Neuronal stem cell (in vitro differentiated cells): ENCODE measurements at regions not wholly inside any gene's neighbourhood (a gene's known extent, or its start where the extent isn't known, plus 50 kb on each side); places are given as distances from the start of the nearest gene placed in this dataset.
A peak's percentile ranks its signal among the peaks of the same experiment; 100 is the strongest.

Source experiments
- DNase-seq: peaks from one replicate; pipeline ENCODE4 v3.0.0-alpha.2; 2013; ENCODE audit warnings: low spot score
- H2AFZ ChIP-seq: one replicate; pipeline ENCODE4 v1.6.1; 2013; ENCODE audit warnings: mild to moderate bottlenecking, low read length, inconsistent platforms
- H2AK5ac ChIP-seq: 2 replicates; pipeline ENCODE4 v1.6.1; 2013; ENCODE audit warnings: low read depth, mild to moderate bottlenecking, inconsistent platforms, low read length, moderate library complexity, mixed read lengths
- H2BK120ac ChIP-seq: 2 replicates; pipeline ENCODE4 v1.6.1; 2013; ENCODE audit warnings: low read depth, mild to moderate bottlenecking, inconsistent platforms, low read length, moderate library complexity, mixed read lengths
- H2BK12ac ChIP-seq: one replicate; pipeline ENCODE4 v1.6.1; 2013; ENCODE audit warnings: low read length, inconsistent platforms
- H2BK15ac ChIP-seq: 2 replicates; pipeline ENCODE4 v1.6.1; 2013; ENCODE audit warnings: mild to moderate bottlenecking, low read length, inconsistent platforms, mixed read lengths
- H2BK5ac ChIP-seq: one replicate; pipeline ENCODE4 v1.6.1; 2013; ENCODE audit warnings: inconsistent platforms, mild to moderate bottlenecking, low read length, moderate library complexity
- H3K14ac ChIP-seq: one replicate; pipeline ENCODE4 v1.6.1; 2013; ENCODE audit warnings: low read length, inconsistent platforms
- H3K18ac ChIP-seq: 2 replicates; pipeline ENCODE4 v1.6.1; 2013; ENCODE audit warnings: low read length, inconsistent platforms
- H3K23ac ChIP-seq: 2 replicates; pipeline ENCODE4 v1.6.1; 2013; ENCODE audit warnings: low read depth, mild to moderate bottlenecking, mixed read lengths, low read length, inconsistent platforms; ENCODE audit not compliant: poor library complexity
- H3K27ac ChIP-seq: replicated peaks from 3 replicates; pipeline ENCODE4 v1.5.1; 2013; ENCODE audit warnings: low read length, inconsistent platforms
- H3K27me3 ChIP-seq, 3 experiments: 2 replicates each; pipeline ENCODE4 v1.6.1; 2013; ENCODE audit warnings: low read length in 3 of 3, mild to moderate bottlenecking in 2 of 3, inconsistent platforms in 1 of 3, low read depth in 1 of 3, mixed read lengths in 1 of 3, moderate library complexity in 1 of 3; ENCODE audit not compliant: control insufficient read depth in 3 of 3, insufficient read depth in 3 of 3
- H3K36me3 ChIP-seq, 2 donors: replicated peaks in 1 of 2; 2 replicates each; pipeline ENCODE4 v1.6.1; 2013; ENCODE audit warnings: low read length in 2 of 2; ENCODE audit not compliant: control insufficient read depth in 2 of 2, insufficient read depth in 2 of 2
- H3K4ac ChIP-seq: 2 replicates; pipeline ENCODE4 v1.6.1; 2013; ENCODE audit warnings: inconsistent platforms, mild to moderate bottlenecking, low read length, moderate library complexity
- H3K4me1 ChIP-seq, 2 donors: 1 replicate in 1 of 2; 2 replicates in 1 of 2; pipeline ENCODE4 v1.6.1; 2013; ENCODE audit warnings: low read length in 2 of 2, low read depth in 1 of 2; ENCODE audit not compliant: control insufficient read depth in 2 of 2, insufficient read depth in 1 of 2
- H3K4me2 ChIP-seq: one replicate; pipeline ENCODE4 v1.6.1; 2013; ENCODE audit warnings: mild to moderate bottlenecking, low read length, inconsistent platforms; ENCODE audit not compliant: insufficient read depth, poor library complexity, severe bottlenecking
- H3K4me3 ChIP-seq, 2 donors: 2 replicates each; pipeline ENCODE4 v1.5.1; 2013; ENCODE audit warnings: low read length in 2 of 2, mild to moderate bottlenecking in 2 of 2, inconsistent platforms in 1 of 2, moderate library complexity in 1 of 2
- H3K79me1 ChIP-seq: one replicate; pipeline ENCODE4 v1.6.1; 2013; ENCODE audit warnings: low read depth, mild to moderate bottlenecking, inconsistent platforms, low read length, moderate library complexity
- H3K9ac ChIP-seq: one replicate; pipeline ENCODE4 v1.6.1; 2013; ENCODE audit warnings: mild to moderate bottlenecking, low read depth, low read length, inconsistent platforms; ENCODE audit not compliant: poor library complexity
- H3K9me3 ChIP-seq, 2 donors: replicated peaks in 1 of 2; 2 replicates each; pipeline versions ENCODE3 to v1.6.1; 2013; ENCODE audit warnings: low read length in 2 of 2, mild to moderate bottlenecking in 2 of 2, inconsistent platforms in 1 of 2, low read depth in 1 of 2, mixed read lengths in 1 of 2, moderate library complexity in 1 of 2; ENCODE audit not compliant: control insufficient read depth in 2 of 2, insufficient read depth in 1 of 2
- H4K8ac ChIP-seq: one replicate; pipeline ENCODE4 v1.6.1; 2013; ENCODE audit warnings: low read depth, mild to moderate bottlenecking, inconsistent platforms, low read length, moderate library complexity
- H4K91ac ChIP-seq: one replicate; pipeline ENCODE4 v1.6.1; 2013; ENCODE audit warnings: low read length, low read depth, mild to moderate bottlenecking, inconsistent platforms; ENCODE audit not compliant: poor library complexity
- WGBS, 2 donors: extraction: QIAGEN DNeasy Blood & Tissue Kit; methylation state at CpG; one replicate each; pipeline ENCODE4 v1.1.7; 2013; ENCODE audit warnings: missing lambda C conversion rate in 2 of 2, mixed read lengths in 1 of 2; ENCODE audit not compliant: insufficient read length in 2 of 2, insufficient replicate concordance in 1 of 2; ENCODE audit errors: extremely low coverage in 2 of 2; 5-methylcytosine and 5-hydroxymethylcytosine counted together

DNA sequence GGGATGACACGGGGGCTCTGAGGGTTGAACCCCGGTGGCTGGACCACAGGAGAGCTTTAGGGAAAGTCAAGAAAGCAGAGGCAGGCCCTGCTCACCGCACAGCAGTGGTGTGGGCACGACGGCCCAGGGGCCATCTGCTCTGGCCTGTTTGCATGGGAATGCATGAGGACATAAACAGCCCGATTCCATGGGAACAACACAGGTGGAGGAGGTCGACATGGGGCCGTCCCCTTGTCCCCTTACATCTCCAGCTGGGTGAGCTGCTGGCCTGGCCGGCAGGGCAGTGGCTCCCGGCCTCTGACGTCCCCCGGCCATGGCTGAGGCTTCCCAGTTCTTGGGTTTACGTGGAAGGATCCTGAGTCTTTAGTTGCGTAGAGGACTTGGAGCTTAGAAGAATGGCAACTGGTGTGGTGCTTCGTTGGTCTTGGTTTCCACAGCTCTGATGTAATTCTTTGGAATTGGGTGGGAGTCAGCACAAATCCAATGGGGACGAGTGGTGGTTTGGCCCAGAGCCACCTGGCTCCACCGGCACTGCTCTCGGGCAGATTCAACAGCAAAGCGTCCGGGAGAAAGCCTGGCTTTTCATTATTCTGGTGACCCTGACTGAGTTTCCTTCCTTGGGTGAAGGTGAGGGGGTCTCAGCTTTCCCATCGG lies 98.3 kb upstream of the HDAC4 start:
- DNase-seq, result no peak
- Histone ChIP-seq H3K36me3 (no peaks in the 10 kb centered on the region), H3K4me1 (peaks cover 5 to 20% of the 10 kb centered on the region in 2 donors), H2BK15ac (no peak overlapping the region), H3K4me2 (no peak overlapping the region), H3K14ac (no peak overlapping the region), H2AFZ (no peak overlapping the region), H3K9ac (no peak overlapping the region), H3K4me3 (no peak overlapping the region), H3K9me3 (peaks cover 0 to 8% of the 10 kb centered on the region in 2 donors), H3K23ac (no peak overlapping the region), H3K18ac (no peak overlapping the region), H3K4ac (no peak overlapping the region), H2BK5ac (peak overlapping the region; percentile 30), H4K91ac (no peak overlapping the region), H2BK12ac (no peak overlapping the region), H3K27me3 (peaks cover 0 to 50% (median 0%) of the 10 kb centered on the region in 3 experiments), H2AK5ac (no peak overlapping the region), H2BK120ac (no peak overlapping the region), H3K27ac (no peak overlapping the region), H4K8ac (no peak overlapping the region), H3K79me1 (no peaks in the 10 kb centered on the region)
- no CpG with 5 or more reads among the region's 21 CpGs for WGBS, 2 donors

DNA sequence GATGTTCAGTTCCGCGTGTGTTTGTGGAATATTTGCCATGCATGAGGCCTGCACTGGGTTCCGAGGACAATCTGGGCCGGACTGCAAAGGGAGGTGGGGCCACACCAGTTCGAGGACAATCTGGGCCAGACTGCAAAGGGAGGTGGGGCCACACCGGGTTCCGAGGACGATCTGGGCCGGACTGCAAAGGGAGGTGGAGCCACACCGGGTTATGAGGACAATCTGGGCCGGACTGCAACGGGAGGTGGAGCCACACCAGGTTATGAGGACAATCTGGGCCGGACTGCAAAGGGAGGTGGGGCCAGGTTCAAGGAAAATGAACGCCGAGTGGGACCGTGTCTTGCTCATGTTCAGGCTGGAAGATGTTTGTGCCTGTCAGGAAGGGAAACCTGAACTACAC lies 97.8 kb upstream of the HDAC4 start:
- Histone ChIP-seq H3K9me3 (peaks cover 0 to 8% of the 10 kb centered on the region in 2 donors), H4K8ac (no peak overlapping the region), H3K23ac (no peak overlapping the region), H3K4me2 (no peak overlapping the region), H3K4me1 (peaks cover 5 to 20% of the 10 kb centered on the region in 2 donors), H2AK5ac (no peak overlapping the region), H3K79me1 (no peaks in the 10 kb centered on the region), H3K4ac (no peak overlapping the region), H2AFZ (no peak overlapping the region), H2BK15ac (no peak overlapping the region), H2BK120ac (no peak overlapping the region), H2BK12ac (no peak overlapping the region), H3K9ac (no peak overlapping the region), H2BK5ac (no peak overlapping the region), H3K18ac (no peak overlapping the region), H3K14ac (no peak overlapping the region), H3K4me3 (no peak overlapping the region), H3K36me3 (no peaks in the 10 kb centered on the region), H3K27ac (no peak overlapping the region), H3K27me3 (peaks cover 0 to 52% (median 0%) of the 10 kb centered on the region in 3 experiments), H4K91ac (no peak overlapping the region)
- no peak for DNase-seq
- WGBS, 2 donors, result no CpG with 5 or more reads among the region's 16 CpGs

DNA sequence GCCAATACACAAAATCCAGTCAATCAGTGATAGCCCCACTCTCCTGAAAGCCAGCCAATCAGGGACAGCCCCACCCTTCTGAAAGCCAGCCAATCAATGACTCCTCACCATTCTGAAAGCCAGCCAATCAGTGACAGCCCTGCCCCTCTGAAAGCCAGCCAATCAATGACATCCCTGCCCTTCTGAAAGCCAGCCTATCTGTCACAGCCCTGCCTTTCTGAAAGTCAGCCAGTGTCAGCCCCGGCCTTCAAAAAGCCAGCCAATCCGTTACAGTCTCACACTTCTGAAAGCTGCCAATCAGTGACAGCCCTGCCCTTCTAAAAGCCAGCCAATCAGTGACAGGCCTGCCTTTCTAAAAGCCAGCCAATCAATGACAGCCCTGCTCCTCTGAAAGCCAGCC lies 95.9 kb upstream of the HDAC4 start:
- H3K9ac ChIP-seq, result no peak overlapping the region
- H2AK5ac ChIP-seq, result no peak overlapping the region
- H3K18ac ChIP-seq, result no peak overlapping the region
- H4K8ac ChIP-seq, result no peak overlapping the region
- no CpG with 5 or more reads among the region's 2 CpGs for WGBS, 2 donors
- H3K27me3 ChIP-seq, result peaks cover 0 to 58% (median 0%) of the 10 kb centered on the region in 3 experiments
- no peak overlapping the region for H2BK120ac ChIP-seq
- no peak overlapping the region for H3K14ac ChIP-seq
- no peak overlapping the region for H2AFZ ChIP-seq
- no peak overlapping the region for H3K23ac ChIP-seq
- no peaks in the 10 kb centered on the region for H3K79me1 ChIP-seq
- H4K91ac ChIP-seq, result no peak overlapping the region
- H3K27ac ChIP-seq, result no peak overlapping the region
- H3K4me3 ChIP-seq, result no peak overlapping the region
- DNase-seq, result no peak
- no peak overlapping the region for H2BK12ac ChIP-seq
- peaks cover 0 to 8% of the 10 kb centered on the region in 2 donors for H3K9me3 ChIP-seq
- no peaks in the 10 kb centered on the region for H3K36me3 ChIP-seq
- no peak overlapping the region for H2BK15ac ChIP-seq
- H3K4ac ChIP-seq, result no peak overlapping the region
- H3K4me1 ChIP-seq, result peaks cover 5 to 20% of the 10 kb centered on the region in 2 donors
- H3K4me2 ChIP-seq, result no peak overlapping the region
- H2BK5ac ChIP-seq, result no peak overlapping the region

DNA sequence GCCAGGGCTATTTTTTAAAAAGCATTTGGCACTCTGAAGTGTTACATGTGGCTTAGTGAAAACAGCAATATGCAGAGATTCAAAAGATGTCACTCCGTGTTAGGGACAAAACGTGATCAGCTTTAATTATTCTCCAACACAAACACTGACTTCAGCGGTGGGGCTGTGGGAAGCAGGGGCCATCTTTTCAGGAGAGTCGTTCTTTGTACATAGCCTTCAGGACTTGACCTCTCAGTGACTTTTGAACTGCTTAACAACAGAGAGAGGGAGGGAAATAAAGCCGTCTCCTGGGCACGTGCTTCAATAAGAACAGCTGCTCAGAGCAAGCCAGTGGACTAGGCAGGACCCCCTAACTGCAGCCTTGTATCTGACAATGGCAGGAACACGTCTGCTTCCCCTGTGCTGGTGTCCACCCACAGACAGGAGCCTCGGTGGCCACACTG lies 95.0 kb upstream of the HDAC4 start:
- Histone ChIP-seq H2BK15ac (no peak overlapping the region), H3K18ac (no peak overlapping the region), H4K91ac (no peak overlapping the region), H3K9ac (no peak overlapping the region), H2AK5ac (no peak overlapping the region), H4K8ac (no peak overlapping the region), H3K4me2 (no peak overlapping the region), H3K9me3 (peaks cover 0 to 8% of the 10 kb centered on the region in 2 donors), H3K4me3 (no peak overlapping the region), H3K27ac (no peak overlapping the region), H3K27me3 (peaks cover 0 to 51% (median 0%) of the 10 kb centered on the region in 3 experiments), H2BK120ac (no peak overlapping the region), H3K79me1 (no peaks in the 10 kb centered on the region), H3K36me3 (no peaks in the 10 kb centered on the region), H3K4ac (no peak overlapping the region), H3K4me1 (peaks cover 5 to 20% of the 10 kb centered on the region in 2 donors), H2BK12ac (no peak overlapping the region), H2AFZ (no peak overlapping the region), H3K23ac (no peak overlapping the region), H3K14ac (no peak overlapping the region), H2BK5ac (no peak overlapping the region)
- no peak for DNase-seq
- no CpG with 5 or more reads among the region's 8 CpGs for WGBS, 2 donors
